Mesendoderm (in vitro differentiated cells): ENCODE measurements at regions not wholly inside any gene's neighbourhood (a gene's known extent, or its start where the extent isn't known, plus 50 kb on each side); places are given as distances from the start of the nearest gene placed in this dataset.

ENCODE experiments used
- DNase-seq: peaks from one replicate; pipeline ENCODE4 v3.0.0; 2013
- H2AK5ac ChIP-seq: 2 replicates; pipeline ENCODE4 v1.6.1; 2013; ENCODE audit warnings: low read length, inconsistent platforms
- H2BK120ac ChIP-seq: 2 replicates; pipeline ENCODE4 v1.6.1; 2013; ENCODE audit warnings: low read depth, mild to moderate bottlenecking, low read length, moderate library complexity, mixed read lengths
- H2BK15ac ChIP-seq: replicated peaks from 2 replicates; pipeline ENCODE4 v1.6.1; 2013; ENCODE audit warnings: low read depth, mild to moderate bottlenecking, moderate library complexity
- H2BK5ac ChIP-seq: 2 replicates; pipeline ENCODE4 v1.6.1; 2013; ENCODE audit warnings: low read length, inconsistent platforms
- H3K18ac ChIP-seq: 2 replicates; pipeline ENCODE4 v1.6.1; 2013; ENCODE audit warnings: mild to moderate bottlenecking, low read length, mixed read lengths
- H3K23ac ChIP-seq: one replicate; pipeline ENCODE4 v1.6.1; 2013; ENCODE audit warnings: low read length
- H3K27ac ChIP-seq: 2 replicates; pipeline ENCODE4 v1.5.1; 2013; ENCODE audit warnings: low read depth, mild to moderate bottlenecking, inconsistent platforms, low read length, moderate library complexity
- H3K27me3 ChIP-seq: 2 replicates; pipeline ENCODE4 v1.6.1; 2013; ENCODE audit warnings: low read length, control low read depth, mild to moderate bottlenecking, inconsistent platforms; ENCODE audit not compliant: insufficient read depth, poor library complexity
- H3K36me3 ChIP-seq: 2 replicates; pipeline ENCODE4 v1.6.1; 2013; ENCODE audit warnings: low read length, inconsistent platforms; ENCODE audit not compliant: control insufficient read depth, insufficient read depth
- H3K4ac ChIP-seq: one replicate; pipeline ENCODE4 v1.6.1; 2013; ENCODE audit warnings: low read depth, mild to moderate bottlenecking, low read length, moderate library complexity
- H3K4me1 ChIP-seq: 2 replicates; pipeline ENCODE4 v1.6.1; 2013; ENCODE audit warnings: low read depth, low read length, inconsistent platforms; ENCODE audit not compliant: control insufficient read depth
- H3K4me2 ChIP-seq: 2 replicates; pipeline ENCODE4 v1.6.1; 2013; ENCODE audit warnings: low read length
- H3K4me3 ChIP-seq: 2 replicates; pipeline ENCODE4 v1.5.1; 2013; ENCODE audit warnings: mild to moderate bottlenecking, low read length
- H3K56ac ChIP-seq: one replicate; pipeline ENCODE4 v1.6.1; 2013; ENCODE audit warnings: low read length
- H3K79me1 ChIP-seq: 2 replicates; pipeline ENCODE4 v1.6.1; 2013; ENCODE audit warnings: low read length, inconsistent platforms
- H3K79me2 ChIP-seq: 2 replicates; pipeline ENCODE4 v1.6.1; 2013; ENCODE audit warnings: mild to moderate bottlenecking, low read length; ENCODE audit not compliant: control insufficient read depth, insufficient read depth
- H3K9ac ChIP-seq: 2 replicates; pipeline ENCODE4 v1.6.1; 2013; ENCODE audit warnings: low read length, inconsistent platforms
- H4K5ac ChIP-seq: one replicate; pipeline ENCODE4 v1.6.1; 2013; ENCODE audit warnings: low read length
- H4K8ac ChIP-seq: one replicate; pipeline ENCODE4 v1.6.1; 2013; ENCODE audit warnings: low read depth, mild to moderate bottlenecking, control low read depth, low read length, moderate library complexity
- WGBS: extraction: QIAGEN DNeasy Blood & Tissue Kit; methylation state at CpG from one replicate; pipeline ENCODE4 v1.1.7; 2013; ENCODE audit warnings: low lambda C conversion rate, missing lambda C conversion rate; ENCODE audit not compliant: insufficient coverage; ENCODE audit errors: extremely low coverage; 5-methylcytosine and 5-hydroxymethylcytosine counted together

GRCh38 chr9:81125446-81126092, 563.8 kb downstream of the TLE1 start:
- Histone ChIP-seq H3K27me3 (no peaks in the 10 kb centered on the region), H2BK5ac (no peak overlapping the region), H3K36me3 (no peaks in the 10 kb centered on the region), H2BK15ac (no peak overlapping the region), H3K27ac (no peak overlapping the region), H4K5ac (no peak overlapping the region), H3K4me3 (no peak overlapping the region), H2BK120ac (no peak overlapping the region), H3K56ac (no peak overlapping the region), H3K9ac (no peak overlapping the region), H3K4me1 (no peaks in the 10 kb centered on the region), H3K79me1 (no peaks in the 10 kb centered on the region), H3K4me2 (no peak overlapping the region), H4K8ac (no peak overlapping the region), H3K18ac (no peak overlapping the region), H3K23ac (no peak overlapping the region), H2AK5ac (no peak overlapping the region), H3K4ac (no peak overlapping the region), H3K79me2 (no peaks in the 10 kb centered on the region)
- WGBS: no CpG with 5 or more reads among the region's 3 CpGs
- DNase-seq: peak; percentile 41

- Histone ChIP-seq H2AK5ac (no peak overlapping the region), H4K8ac (no peak overlapping the region), H3K9ac (no peak overlapping the region), H3K56ac (no peak overlapping the region), H3K79me1 (no peaks in the 10 kb centered on the region), H2BK5ac (no peak overlapping the region), H4K5ac (no peak overlapping the region), H3K4me2 (no peak overlapping the region), H3K4ac (no peak overlapping the region), H2BK15ac (no peak overlapping the region), H3K23ac (no peak overlapping the region), H3K4me3 (no peak overlapping the region), H3K36me3 (no peaks in the 10 kb centered on the region), H3K79me2 (no peaks in the 10 kb centered on the region), H3K27ac (no peak overlapping the region), H3K18ac (no peak overlapping the region), H3K4me1 (no peaks in the 10 kb centered on the region), H2BK120ac (no peak overlapping the region), H3K27me3 (no peaks in the 10 kb centered on the region)
- WGBS: no CpG with 5 or more reads among the region's 3 CpGs
- DNase-seq: no peak
Measured at GRCh38 chr9:81123526-81123925, 565.8 kb downstream of the TLE1 start.

GRCh38 chr9:81122749-81123148, 566.6 kb downstream of the TLE1 start:
- Histone ChIP-seq H3K4me3 (no peak overlapping the region), H3K18ac (no peak overlapping the region)
- no peak for DNase-seq

GRCh38 chr9:81119591-81119990, 569.8 kb downstream of the TLE1 start:
- Histone ChIP-seq H3K27me3 (no peaks in the 10 kb centered on the region), H3K27ac (no peak overlapping the region), H3K4me3 (no peak overlapping the region), H2AK5ac (no peak overlapping the region), H3K9ac (no peak overlapping the region), H3K4me2 (no peak overlapping the region), H2BK120ac (no peak overlapping the region), H3K23ac (no peak overlapping the region), H2BK15ac (no peak overlapping the region), H4K8ac (no peak overlapping the region), H3K79me2 (no peaks in the 10 kb centered on the region), H3K18ac (no peak overlapping the region), H3K4me1 (no peaks in the 10 kb centered on the region), H2BK5ac (no peak overlapping the region), H4K5ac (no peak overlapping the region), H3K79me1 (no peaks in the 10 kb centered on the region), H3K36me3 (no peaks in the 10 kb centered on the region), H3K4ac (no peak overlapping the region), H3K56ac (no peak overlapping the region)
- DNase-seq: no peak
- WGBS: no CpG with 5 or more reads among the region's 1 CpG

More at GRCh38 chr9:81122749-81123148, 566.6 kb downstream of the TLE1 start:
- Histone ChIP-seq H3K36me3 (no peaks in the 10 kb centered on the region), H3K4me1 (no peaks in the 10 kb centered on the region), H4K8ac (no peak overlapping the region), H2BK120ac (no peak overlapping the region), H3K79me2 (no peaks in the 10 kb centered on the region), H3K56ac (no peak overlapping the region), H2AK5ac (peak overlapping the region; percentile 56), H2BK5ac (no peak overlapping the region), H3K23ac (no peak overlapping the region), H3K27me3 (no peaks in the 10 kb centered on the region), H3K4ac (no peak overlapping the region), H3K4me2 (no peak overlapping the region), H3K27ac (no peak overlapping the region), H2BK15ac (no peak overlapping the region), H3K9ac (no peak overlapping the region), H4K5ac (no peak overlapping the region), H3K79me1 (no peaks in the 10 kb centered on the region)
- no CpG with 5 or more reads among the region's 2 CpGs for WGBS

GRCh38 chr9:81118416-81118815, 570.9 kb downstream of the TLE1 start:
- no peak for DNase-seq
- Histone ChIP-seq H2BK15ac (no peak overlapping the region), H4K5ac (no peak overlapping the region), H3K18ac (no peak overlapping the region), H2BK5ac (no peak overlapping the region), H3K4me1 (no peaks in the 10 kb centered on the region), H3K4me2 (no peak overlapping the region), H2AK5ac (no peak overlapping the region), H3K4me3 (no peak overlapping the region), H3K79me1 (no peaks in the 10 kb centered on the region), H3K9ac (no peak overlapping the region), H3K79me2 (no peaks in the 10 kb centered on the region), H3K23ac (no peak overlapping the region), H3K4ac (no peak overlapping the region), H3K27me3 (no peaks in the 10 kb centered on the region), H3K36me3 (no peaks in the 10 kb centered on the region), H3K56ac (no peak overlapping the region), H2BK120ac (no peak overlapping the region), H3K27ac (no peak overlapping the region), H4K8ac (no peak overlapping the region)
- WGBS: no CpG with 5 or more reads among the region's 1 CpG
